ENCODE measurements at regions not wholly inside any gene's neighbourhood (a gene's known extent, or its start where the extent isn't known, plus 50 kb on each side); places are given as distances from the start of the nearest gene placed in this dataset.
"Not testable (repeated sequence)": the region's sequence is repeated elsewhere in the genome, so short reads cannot be mapped to it uniquely, and the experiment has no call there.

GRCh38 chrX:128961290-128961689 lies 562.0 kb downstream of the SMARCA1 start:
- no peak overlapping the region for H3K27ac ChIP-seq (ENCODE audit: low read depth, low read length, poor library complexity, severe bottlenecking)
- CTCF ChIA-PET = no interaction called here
- POLR2A ChIA-PET (ENCODE audit: low non-redundant PET) = no interaction called here
- DNase-seq (ENCODE audit: low spot score) = no peak
- BruUV-seq (replicated peaks) = no TSS peak
- H3K27me3 ChIP-seq (replicated peaks; ENCODE audit: insufficient read depth, low read depth, low read length, poor library complexity) = no peaks in the 10 kb centered on the region
- no peaks in the 10 kb centered on the region for H3K4me1 ChIP-seq (ENCODE audit: insufficient read depth, low read length, poor library complexity, severe bottlenecking)
- H3K36me3 ChIP-seq (ENCODE audit: insufficient read depth, low read length, poor library complexity, severe bottlenecking) = no peaks in the 10 kb centered on the region
- no peak for TF ChIP-seq EZH2 (IDR thresholded peaks at IDR 0.05; ENCODE audit: borderline replicate concordance, low read depth, low read length, poor library complexity, severe bottlenecking)
- TF ChIP-seq, protein P1, sequence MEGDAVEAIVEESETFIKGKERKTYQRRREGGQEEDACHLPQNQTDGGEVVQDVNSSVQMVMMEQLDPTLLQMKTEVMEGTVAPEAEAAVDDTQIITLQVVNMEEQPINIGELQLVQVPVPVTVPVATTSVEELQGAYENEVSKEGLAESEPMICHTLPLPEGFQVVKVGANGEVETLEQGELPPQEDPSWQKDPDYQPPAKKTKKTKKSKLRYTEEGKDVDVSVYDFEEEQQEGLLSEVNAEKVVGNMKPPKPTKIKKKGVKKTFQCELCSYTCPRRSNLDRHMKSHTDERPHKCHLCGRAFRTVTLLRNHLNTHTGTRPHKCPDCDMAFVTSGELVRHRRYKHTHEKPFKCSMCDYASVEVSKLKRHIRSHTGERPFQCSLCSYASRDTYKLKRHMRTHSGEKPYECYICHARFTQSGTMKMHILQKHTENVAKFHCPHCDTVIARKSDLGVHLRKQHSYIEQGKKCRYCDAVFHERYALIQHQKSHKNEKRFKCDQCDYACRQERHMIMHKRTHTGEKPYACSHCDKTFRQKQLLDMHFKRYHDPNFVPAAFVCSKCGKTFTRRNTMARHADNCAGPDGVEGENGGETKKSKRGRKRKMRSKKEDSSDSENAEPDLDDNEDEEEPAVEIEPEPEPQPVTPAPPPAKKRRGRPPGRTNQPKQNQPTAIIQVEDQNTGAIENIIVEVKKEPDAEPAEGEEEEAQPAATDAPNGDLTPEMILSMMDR (conservative IDR thresholded peaks at IDR 0.05; ENCODE audit: low read depth, low read length) = no peak
- H3K9me3 ChIP-seq (ENCODE audit: low read depth, low read length, poor library complexity, severe bottlenecking) = no peaks in the 10 kb centered on the region
- intact Hi-C loops (cut with micrococcal nuclease; ENCODE audit: unreplicated experiment) = no loop called here
- H3K4me3 ChIP-seq (ENCODE audit: low read depth, low read length, poor library complexity, severe bottlenecking) = no peak overlapping the region

GRCh38 chrX:128954697-128955096 lies 568.6 kb downstream of the SMARCA1 start:
- intact Hi-C loops (cut with micrococcal nuclease; ENCODE audit: unreplicated experiment); BruUV-seq (replicated peaks); DNase-seq (ENCODE audit: low spot score); H3K4me3 ChIP-seq (ENCODE audit: low read depth, low read length, poor library complexity, severe bottlenecking); H3K27ac ChIP-seq (ENCODE audit: low read depth, low read length, poor library complexity, severe bottlenecking); H3K27me3 ChIP-seq (replicated peaks; ENCODE audit: insufficient read depth, low read depth, low read length, poor library complexity); CTCF ChIA-PET; POLR2A ChIA-PET (ENCODE audit: low non-redundant PET); H3K9me3 ChIP-seq (ENCODE audit: low read depth, low read length, poor library complexity, severe bottlenecking); H3K36me3 ChIP-seq (ENCODE audit: insufficient read depth, low read length, poor library complexity, severe bottlenecking); H3K4me1 ChIP-seq (ENCODE audit: insufficient read depth, low read length, poor library complexity, severe bottlenecking): not testable (repeated sequence)

DNA sequence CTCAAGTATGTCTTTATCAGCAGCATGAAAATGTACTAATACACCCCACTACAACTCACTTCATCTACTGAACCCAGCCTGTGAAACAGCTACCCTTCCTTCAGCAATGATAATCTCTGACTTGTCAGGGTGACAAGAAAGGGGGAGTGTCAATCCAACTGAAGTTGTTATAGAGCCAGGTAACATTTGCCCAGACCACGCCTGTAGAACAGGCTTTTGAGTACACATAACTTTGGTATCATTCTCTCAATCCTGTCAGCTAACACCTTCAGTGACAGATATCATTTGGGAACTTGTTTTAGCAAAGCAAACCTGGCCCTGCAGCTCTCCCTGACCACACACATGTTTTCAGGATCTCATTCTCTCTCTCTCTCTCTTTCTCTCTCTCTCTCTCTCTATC lies 592.2 kb downstream of the SMARCA1 start:
- Histone ChIP-seq H3K9me3 (ENCODE audit: low read depth, low read length, poor library complexity, severe bottlenecking) (no peaks in the 10 kb centered on the region), H3K4me3 (ENCODE audit: low read depth, low read length, poor library complexity, severe bottlenecking) (no peak overlapping the region), H3K27me3 (replicated peaks; ENCODE audit: insufficient read depth, low read depth, low read length, poor library complexity) (no peaks in the 10 kb centered on the region), H3K4me1 (ENCODE audit: insufficient read depth, low read length, poor library complexity, severe bottlenecking) (no peaks in the 10 kb centered on the region), H3K36me3 (ENCODE audit: insufficient read depth, low read length, poor library complexity, severe bottlenecking) (no peaks in the 10 kb centered on the region), H3K27ac (ENCODE audit: low read depth, low read length, poor library complexity, severe bottlenecking) (no peak overlapping the region)
- CTCF ChIA-PET = no interaction called here
- intact Hi-C loops (cut with micrococcal nuclease; ENCODE audit: unreplicated experiment) = no loop called here
- POLR2A ChIA-PET (ENCODE audit: low non-redundant PET) = no interaction called here
- BruUV-seq (replicated peaks) = no TSS peak
- no peak for DNase-seq (ENCODE audit: low spot score)
- TF ChIP-seq, protein P1 (conservative IDR thresholded peaks at IDR 0.05; ENCODE audit: low read depth, low read length) = no peak
- TF ChIP-seq EZH2 (IDR thresholded peaks at IDR 0.05; ENCODE audit: borderline replicate concordance, low read depth, low read length, poor library complexity, severe bottlenecking) = no peak

- no peaks in the 10 kb centered on the region for H3K4me1 ChIP-seq (ENCODE audit: insufficient read depth, low read length, poor library complexity, severe bottlenecking)
- POLR2A ChIA-PET (ENCODE audit: low non-redundant PET) = no interaction called here
Measured at GRCh38 chrX:128929271-128930057, 593.8 kb downstream of the SMARCA1 start.

More at GRCh38 chrX:128929271-128930057, 593.8 kb downstream of the SMARCA1 start:
- no peak for DNase-seq (ENCODE audit: low spot score)
- Histone ChIP-seq H3K27ac (ENCODE audit: low read depth, low read length, poor library complexity, severe bottlenecking) (no peak overlapping the region), H3K4me3 (ENCODE audit: low read depth, low read length, poor library complexity, severe bottlenecking) (no peak overlapping the region), H3K36me3 (ENCODE audit: insufficient read depth, low read length, poor library complexity, severe bottlenecking) (no peaks in the 10 kb centered on the region), H3K9me3 (ENCODE audit: low read depth, low read length, poor library complexity, severe bottlenecking) (no peaks in the 10 kb centered on the region), H3K27me3 (replicated peaks; ENCODE audit: insufficient read depth, low read depth, low read length, poor library complexity) (no peaks in the 10 kb centered on the region)
- no peak for TF ChIP-seq EZH2 (IDR thresholded peaks at IDR 0.05; ENCODE audit: borderline replicate concordance, low read depth, low read length, poor library complexity, severe bottlenecking)
- TF ChIP-seq, protein P1 (conservative IDR thresholded peaks at IDR 0.05; ENCODE audit: low read depth, low read length) = no peak
- BruUV-seq (replicated peaks) = no TSS peak
- CTCF ChIA-PET = no interaction called here
- intact Hi-C loops (cut with micrococcal nuclease; ENCODE audit: unreplicated experiment) = no loop called here
